ENCODE measurements at regions not wholly inside any gene's neighbourhood (a gene's known extent, or its start where the extent isn't known, plus 50 kb on each side); places are given as distances from the start of the nearest gene placed in this dataset.

- Mint-ChIP-seq H3K4me3 (no peak overlapping the region), H3K4me1 (no peaks in the 10 kb centered on the region), H3K27me3 (no peaks in the 10 kb centered on the region), H3K9me3 (peaks cover 11% of the 10 kb centered on the region), H3K27ac (ENCODE audit: low read depth) (no peak overlapping the region), H3K36me3 (ENCODE audit: insufficient read depth) (no peaks in the 10 kb centered on the region)
- DNase-seq (ENCODE audit: low spot score in 2 of 2): no peak
- ATAC-seq (replicated peaks; ENCODE audit: extremely low read depth, poor library complexity, severe bottlenecking): no peak
Measured at GRCh38 chr7:89987665-89988064, 166.6 kb upstream of the STEAP1 start.

- Mint-ChIP-seq H3K36me3 (ENCODE audit: insufficient read depth) (no peaks in the 10 kb centered on the region), H3K4me1 (no peaks in the 10 kb centered on the region), H3K9me3 (peaks cover 10% of the 10 kb centered on the region), H3K27ac (ENCODE audit: low read depth) (no peak overlapping the region), H3K4me3 (no peak overlapping the region), H3K27me3 (no peaks in the 10 kb centered on the region)
- ATAC-seq (replicated peaks; ENCODE audit: extremely low read depth, poor library complexity, severe bottlenecking) (no peak), DNase-seq (ENCODE audit: low spot score in 2 of 2) (no peak)
Measured at GRCh38 chr7:89988074-89988473, 166.2 kb upstream of the STEAP1 start.

DNA sequence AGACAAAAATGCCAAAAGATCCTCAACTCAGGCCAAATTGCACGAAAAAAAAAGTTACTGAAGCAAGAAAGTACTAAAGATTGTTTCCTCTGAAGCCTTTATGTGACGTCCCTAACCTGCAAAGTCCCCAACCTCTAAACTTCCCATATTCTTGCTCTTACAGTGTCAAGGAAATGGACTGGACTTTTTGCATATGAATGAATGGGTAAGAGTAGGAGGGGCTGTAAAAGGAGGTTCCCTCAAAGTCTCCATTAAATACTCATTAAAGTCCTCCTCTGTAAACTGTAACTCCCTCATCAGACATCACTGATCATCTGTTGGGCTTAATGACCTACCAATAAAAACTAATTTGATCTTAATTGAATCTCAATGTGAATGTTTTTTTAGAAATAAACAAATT lies 164.8 kb upstream of the STEAP1 start:
- Mint-ChIP-seq H3K36me3 (ENCODE audit: insufficient read depth) (no peaks in the 10 kb centered on the region), H3K4me1 (no peaks in the 10 kb centered on the region), H3K27ac (ENCODE audit: low read depth) (no peak overlapping the region), H3K4me3 (no peak overlapping the region), H3K9me3 (peaks cover 6% of the 10 kb centered on the region), H3K27me3 (no peaks in the 10 kb centered on the region)
- ATAC-seq (replicated peaks; ENCODE audit: extremely low read depth, poor library complexity, severe bottlenecking) (no peak), DNase-seq (ENCODE audit: low spot score in 2 of 2) (no peak)

DNA sequence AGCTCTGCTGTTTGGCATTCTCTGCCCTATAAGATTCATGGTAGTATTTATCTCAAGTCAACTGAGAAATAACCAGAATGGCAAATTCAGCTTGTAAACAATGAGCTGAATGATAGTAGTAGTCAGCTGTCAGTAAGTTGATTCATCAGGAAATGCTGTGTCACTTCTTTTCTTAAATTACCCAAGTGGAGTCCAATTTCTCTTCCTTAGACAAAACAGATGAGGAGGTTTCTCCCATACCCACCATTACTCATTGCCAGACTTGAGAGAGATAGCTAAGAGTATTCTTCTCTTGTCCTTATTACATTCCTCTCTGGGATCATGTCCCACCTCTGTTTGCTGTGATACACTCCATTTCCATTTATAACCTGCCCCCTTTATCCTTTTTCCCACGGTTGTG lies 159.8 kb upstream of the STEAP1 start:
- Mint-ChIP-seq H3K27ac (ENCODE audit: low read depth) (no peak overlapping the region), H3K9me3 (peaks cover 21% of the 10 kb centered on the region), H3K4me3 (no peak overlapping the region), H3K27me3 (no peaks in the 10 kb centered on the region), H3K36me3 (ENCODE audit: insufficient read depth) (no peaks in the 10 kb centered on the region), H3K4me1 (no peaks in the 10 kb centered on the region)
- DNase-seq (ENCODE audit: low spot score in 2 of 2) (no peak), ATAC-seq (replicated peaks; ENCODE audit: extremely low read depth, poor library complexity, severe bottlenecking) (no peak)

DNA sequence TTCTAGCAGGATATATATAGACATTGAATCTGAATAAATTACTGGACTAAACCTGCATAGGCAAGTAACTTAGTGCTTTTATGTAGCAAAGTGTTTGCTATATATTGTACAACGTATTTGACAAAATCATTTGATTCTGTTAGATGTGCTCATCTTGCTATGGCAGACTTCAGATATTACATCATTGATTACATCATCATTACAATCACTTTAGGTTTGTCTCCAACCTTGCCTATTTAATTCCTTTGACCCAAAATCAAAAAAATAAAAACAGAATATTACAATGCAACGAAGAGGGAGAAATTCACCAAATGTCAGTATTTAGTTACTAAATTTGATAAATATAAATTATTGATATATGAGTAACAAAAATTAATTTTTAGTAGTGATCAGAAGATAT lies 155.7 kb upstream of the STEAP1 start:
- no peaks in the 10 kb centered on the region for H3K4me1 Mint-ChIP-seq
- DNase-seq (ENCODE audit: low spot score in 2 of 2) (no peak), ATAC-seq (replicated peaks; ENCODE audit: extremely low read depth, poor library complexity, severe bottlenecking) (no peak)
- no peak overlapping the region for H3K4me3 Mint-ChIP-seq
- H3K9me3 Mint-ChIP-seq: peaks cover 15% of the 10 kb centered on the region
- no peaks in the 10 kb centered on the region for H3K27me3 Mint-ChIP-seq
- no peaks in the 10 kb centered on the region for H3K36me3 Mint-ChIP-seq (ENCODE audit: insufficient read depth)
- H3K27ac Mint-ChIP-seq (ENCODE audit: low read depth): no peak overlapping the region

GRCh38 chr7:90005836-90006235 lies 148.4 kb upstream of the STEAP1 start:
- H3K27me3 Mint-ChIP-seq: no peaks in the 10 kb centered on the region
- no peaks in the 10 kb centered on the region for H3K4me1 Mint-ChIP-seq
- H3K27ac Mint-ChIP-seq (ENCODE audit: low read depth): no peak overlapping the region
- no peak for DNase-seq (ENCODE audit: low spot score in 2 of 2)
- no peak overlapping the region for H3K4me3 Mint-ChIP-seq
- no peak for ATAC-seq (replicated peaks; ENCODE audit: extremely low read depth, poor library complexity, severe bottlenecking)
- peaks cover 2% of the 10 kb centered on the region for H3K36me3 Mint-ChIP-seq (ENCODE audit: insufficient read depth)
- no peaks in the 10 kb centered on the region for H3K9me3 Mint-ChIP-seq

GRCh38 chr7:90007001-90007654 lies 147.1 kb upstream of the STEAP1 start:
- Mint-ChIP-seq H3K27ac (ENCODE audit: low read depth) (no peak overlapping the region), H3K4me3 (no peak overlapping the region), H3K4me1 (no peaks in the 10 kb centered on the region), H3K9me3 (no peaks in the 10 kb centered on the region), H3K27me3 (no peaks in the 10 kb centered on the region), H3K36me3 (ENCODE audit: insufficient read depth) (peaks cover 2% of the 10 kb centered on the region)
- ATAC-seq (replicated peaks; ENCODE audit: extremely low read depth, poor library complexity, severe bottlenecking) (no peak), DNase-seq (ENCODE audit: low spot score in 2 of 2) (no peak)

GRCh38 chr7:90007831-90008230 lies 146.4 kb upstream of the STEAP1 start:
- H3K27me3 Mint-ChIP-seq: no peaks in the 10 kb centered on the region
- no peaks in the 10 kb centered on the region for H3K4me1 Mint-ChIP-seq
- no peak overlapping the region for H3K27ac Mint-ChIP-seq (ENCODE audit: low read depth)
- DNase-seq (ENCODE audit: low spot score in 2 of 2): no peak
- peaks cover 6% of the 10 kb centered on the region for H3K9me3 Mint-ChIP-seq
- H3K4me3 Mint-ChIP-seq: no peak overlapping the region
- ATAC-seq (replicated peaks; ENCODE audit: extremely low read depth, poor library complexity, severe bottlenecking): no peak
- H3K36me3 Mint-ChIP-seq (ENCODE audit: insufficient read depth): peaks cover 2% of the 10 kb centered on the region

GRCh38 chr7:90022213-90022612 lies 132.1 kb upstream of the STEAP1 start:
- Mint-ChIP-seq H3K9me3 (peaks cover 22% of the 10 kb centered on the region), H3K36me3 (ENCODE audit: insufficient read depth) (no peaks in the 10 kb centered on the region), H3K4me1 (no peaks in the 10 kb centered on the region), H3K4me3 (no peak overlapping the region), H3K27ac (ENCODE audit: low read depth) (no peak overlapping the region), H3K27me3 (no peaks in the 10 kb centered on the region)
- DNase-seq (ENCODE audit: low spot score in 2 of 2) (no peak), ATAC-seq (replicated peaks; ENCODE audit: extremely low read depth, poor library complexity, severe bottlenecking) (no peak)

DNA sequence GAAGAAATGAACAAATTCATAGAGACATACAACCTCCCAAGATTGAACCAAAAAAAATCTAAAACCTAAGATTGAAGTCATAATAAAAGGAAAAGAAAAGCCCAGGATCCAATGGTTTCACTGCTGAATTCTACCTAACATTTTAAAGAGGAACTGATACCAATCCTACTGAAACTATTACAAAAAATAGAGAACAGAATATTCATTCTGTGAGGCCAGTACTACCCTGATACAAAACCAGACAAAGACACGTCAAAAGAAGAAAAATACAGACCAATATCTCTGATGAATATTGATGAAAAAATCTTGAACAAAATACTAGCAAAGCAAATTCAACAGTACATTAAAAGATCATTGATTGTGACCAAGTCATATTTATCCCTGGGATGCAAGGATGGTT lies 128.5 kb upstream of the STEAP1 start:
- DNase-seq (ENCODE audit: low spot score in 2 of 2): no peak
- no peak for ATAC-seq (replicated peaks; ENCODE audit: extremely low read depth, poor library complexity, severe bottlenecking)
- peaks cover 30% of the 10 kb centered on the region for H3K9me3 Mint-ChIP-seq
- H3K36me3 Mint-ChIP-seq (ENCODE audit: insufficient read depth): no peaks in the 10 kb centered on the region
- H3K4me1 Mint-ChIP-seq: no peaks in the 10 kb centered on the region
- H3K27me3 Mint-ChIP-seq: no peaks in the 10 kb centered on the region
- H3K27ac Mint-ChIP-seq (ENCODE audit: low read depth): no peak overlapping the region
- no peak overlapping the region for H3K4me3 Mint-ChIP-seq

DNA sequence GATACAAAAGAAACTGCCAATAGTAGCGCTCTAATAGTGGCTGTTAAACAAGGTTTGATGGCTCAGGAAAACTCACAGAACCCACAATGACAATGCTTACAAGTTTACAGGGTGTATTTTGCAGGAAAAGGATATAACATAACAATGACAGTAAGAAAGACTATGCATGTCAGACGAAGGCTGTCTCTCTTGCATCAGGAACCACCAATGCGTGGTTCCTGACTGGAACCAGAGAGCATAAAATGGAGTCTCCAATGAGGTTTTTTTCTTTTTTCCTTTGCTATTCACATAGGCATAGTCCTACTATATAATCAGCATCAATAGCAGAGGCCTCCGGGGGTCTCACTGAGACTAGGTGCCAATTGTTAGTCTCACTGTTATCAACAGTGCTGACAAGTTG lies 120.4 kb upstream of the STEAP1 start:
- Mint-ChIP-seq H3K27me3 (no peaks in the 10 kb centered on the region), H3K36me3 (ENCODE audit: insufficient read depth) (no peaks in the 10 kb centered on the region), H3K4me1 (no peaks in the 10 kb centered on the region), H3K9me3 (peaks cover 16% of the 10 kb centered on the region), H3K27ac (ENCODE audit: low read depth) (no peak overlapping the region), H3K4me3 (no peak overlapping the region)
- DNase-seq (ENCODE audit: low spot score in 2 of 2) (no peak), ATAC-seq (replicated peaks; ENCODE audit: extremely low read depth, poor library complexity, severe bottlenecking) (no peak)

DNA sequence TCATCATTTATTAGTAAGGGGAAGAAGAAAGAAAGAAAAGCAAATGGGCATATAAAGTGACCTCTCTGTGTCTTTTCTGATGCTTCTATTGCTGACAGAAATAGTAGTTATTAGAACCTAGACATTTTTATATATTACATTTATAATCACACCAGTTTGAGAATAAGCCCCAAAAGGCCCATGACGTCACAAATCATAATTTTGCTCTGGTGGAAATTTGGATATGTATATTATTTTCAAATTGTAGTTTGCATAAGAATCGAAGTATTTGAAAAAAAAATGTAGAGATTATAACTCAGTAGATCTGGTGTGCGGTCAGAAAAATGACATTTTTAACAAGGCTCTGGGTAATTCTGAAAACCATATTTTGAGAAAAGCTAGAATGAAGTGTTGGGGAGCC lies 101.2 kb upstream of the STEAP1 start:
- Mint-ChIP-seq H3K27ac (ENCODE audit: low read depth) (no peak overlapping the region), H3K4me1 (no peaks in the 10 kb centered on the region), H3K9me3 (no peaks in the 10 kb centered on the region), H3K36me3 (ENCODE audit: insufficient read depth) (no peaks in the 10 kb centered on the region), H3K27me3 (no peaks in the 10 kb centered on the region), H3K4me3 (no peak overlapping the region)
- DNase-seq (ENCODE audit: low spot score in 2 of 2) (no peak), ATAC-seq (replicated peaks; ENCODE audit: extremely low read depth, poor library complexity, severe bottlenecking) (no peak)

DNA sequence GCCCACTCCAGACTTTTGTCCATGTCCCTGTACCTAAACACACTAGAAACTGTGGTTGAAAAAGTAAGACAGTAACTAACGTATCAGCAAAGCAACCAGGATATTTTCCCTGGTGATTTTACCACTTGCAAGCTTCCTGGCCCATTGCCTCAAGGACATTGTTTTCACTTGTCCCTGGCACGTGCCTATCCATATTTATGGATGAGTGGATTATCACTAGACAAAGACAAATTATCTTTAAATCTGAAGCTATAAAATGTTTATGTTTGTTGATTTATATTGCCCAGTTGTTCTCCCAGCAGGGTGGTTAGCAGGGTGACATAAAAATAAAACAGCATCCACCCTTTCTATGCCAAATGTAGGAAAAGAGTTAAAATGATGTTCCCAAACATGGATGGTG lies 93.2 kb upstream of the STEAP1 start:
- no peaks in the 10 kb centered on the region for H3K36me3 Mint-ChIP-seq (ENCODE audit: insufficient read depth)
- DNase-seq (ENCODE audit: low spot score in 2 of 2): no peak

GRCh38 chr7:90064370-90064769 lies 89.9 kb upstream of the STEAP1 start:
- H3K27ac Mint-ChIP-seq (ENCODE audit: low read depth): no peak overlapping the region
- no peaks in the 10 kb centered on the region for H3K9me3 Mint-ChIP-seq
- H3K27me3 Mint-ChIP-seq: no peaks in the 10 kb centered on the region
- H3K36me3 Mint-ChIP-seq (ENCODE audit: insufficient read depth): no peaks in the 10 kb centered on the region
- H3K4me3 Mint-ChIP-seq: no peak overlapping the region
- DNase-seq (ENCODE audit: low spot score in 2 of 2): no peak
- H3K4me1 Mint-ChIP-seq: no peaks in the 10 kb centered on the region
- no peak for ATAC-seq (replicated peaks; ENCODE audit: extremely low read depth, poor library complexity, severe bottlenecking)

More for the DNA sequence above, 93.2 kb upstream of the STEAP1 start:
- no peak for ATAC-seq (replicated peaks; ENCODE audit: extremely low read depth, poor library complexity, severe bottlenecking)
- Mint-ChIP-seq H3K4me1 (no peaks in the 10 kb centered on the region), H3K9me3 (no peaks in the 10 kb centered on the region), H3K4me3 (no peak overlapping the region), H3K27me3 (no peaks in the 10 kb centered on the region), H3K27ac (ENCODE audit: low read depth) (no peak overlapping the region)

All from central memory CD8-positive, alpha-beta T cell (primary cell).